ENCODE measurements at regions not wholly inside any gene's neighbourhood (a gene's known extent, or its start where the extent isn't known, plus 50 kb on each side); places are given as distances from the start of the nearest gene placed in this dataset.
A peak's percentile ranks its signal among the peaks of the same experiment; 100 is the strongest.
"Not testable (repeated sequence)": the region's sequence is repeated elsewhere in the genome, so short reads cannot be mapped to it uniquely, and the experiment has no call there.

- DNase-seq (ENCODE audit: low spot score) = peak; percentile 45
Observed at GRCh38 chr5:26388976-26389375, 649.4 kb downstream of the CDH9 start.

DNA sequence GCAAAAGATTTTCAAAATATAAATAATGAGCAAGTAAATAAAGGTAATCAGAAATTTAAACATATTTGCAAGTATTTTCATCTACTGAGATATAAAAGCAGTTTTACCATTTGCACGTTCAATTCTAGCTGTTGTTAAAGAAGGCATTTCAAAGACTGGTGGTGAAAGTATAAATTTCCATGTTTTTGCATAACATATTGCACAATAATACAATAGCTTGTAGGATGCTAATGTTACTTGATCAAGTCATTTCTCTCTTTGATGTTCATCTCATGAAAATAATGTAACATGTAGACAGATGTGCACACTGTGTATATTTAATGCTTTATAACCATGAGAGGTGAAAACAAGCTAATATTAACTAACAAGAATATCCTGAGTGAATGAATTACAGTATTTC lies 651.9 kb downstream of the CDH9 start:
- DNase-seq (ENCODE audit: low spot score) = no peak

GRCh38 chr5:26364624-26365023 lies 673.8 kb downstream of the CDH9 start:
- not testable (repeated sequence) for DNase-seq (ENCODE audit: low spot score)

GRCh38 chr5:26343801-26344325 lies 694.5 kb downstream of the CDH9 start:
- no peak for DNase-seq (ENCODE audit: low spot score)

DNA sequence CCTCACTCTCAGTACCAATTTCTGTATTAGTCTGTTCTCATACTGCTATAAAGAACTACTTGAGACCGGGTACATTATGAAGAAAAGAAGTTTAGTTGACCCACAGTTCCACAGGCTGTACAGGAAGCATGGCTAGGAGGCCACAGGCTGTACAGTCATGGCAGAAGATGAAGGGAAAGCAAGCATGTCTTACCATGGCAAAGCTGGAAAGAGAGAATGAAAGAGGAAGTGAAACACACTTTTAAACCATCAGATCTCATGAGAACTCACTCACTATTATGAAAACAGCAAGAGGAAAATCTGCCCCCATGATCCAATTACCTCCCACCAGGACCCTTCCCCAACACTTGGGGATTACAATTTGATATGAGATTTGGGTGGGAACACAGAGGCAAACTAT lies 698.8 kb downstream of the CDH9 start:
- DNase-seq (ENCODE audit: low spot score) = no peak

- DNase-seq (ENCODE audit: low spot score) = peak; percentile 70
Observed at GRCh38 chr5:26329562-26330189, 708.7 kb downstream of the CDH9 start.

DNA sequence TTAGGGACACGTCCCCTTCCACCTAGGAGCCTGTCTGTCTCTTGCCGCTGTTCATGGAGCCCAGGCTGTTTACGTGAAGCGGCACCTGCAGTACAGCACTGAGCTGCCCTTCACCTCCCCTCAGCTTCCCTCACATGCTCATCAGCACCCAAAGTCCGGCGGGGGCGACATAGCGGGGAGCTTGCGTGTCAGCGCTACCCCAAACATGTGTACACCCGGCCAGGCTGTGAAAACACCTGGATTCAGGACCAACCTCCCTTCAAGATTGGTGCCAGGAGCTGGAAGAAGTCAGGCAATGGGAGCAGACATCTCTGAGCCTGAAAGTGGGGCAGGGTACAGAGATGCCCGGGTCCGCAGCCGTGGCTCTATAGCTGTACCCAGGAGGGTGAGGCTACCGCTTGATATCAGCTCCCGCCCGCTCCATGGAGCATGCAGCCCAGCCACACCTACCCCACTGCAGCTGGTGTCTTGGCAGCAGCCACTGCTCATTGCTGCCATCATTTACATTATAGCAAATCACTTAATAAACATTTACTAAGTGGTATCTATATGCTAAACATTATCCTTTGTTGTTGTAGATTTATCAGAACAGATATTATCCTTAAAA lies 712.1 kb downstream of the CDH9 start:
- no peak for DNase-seq (ENCODE audit: low spot score)

DNA sequence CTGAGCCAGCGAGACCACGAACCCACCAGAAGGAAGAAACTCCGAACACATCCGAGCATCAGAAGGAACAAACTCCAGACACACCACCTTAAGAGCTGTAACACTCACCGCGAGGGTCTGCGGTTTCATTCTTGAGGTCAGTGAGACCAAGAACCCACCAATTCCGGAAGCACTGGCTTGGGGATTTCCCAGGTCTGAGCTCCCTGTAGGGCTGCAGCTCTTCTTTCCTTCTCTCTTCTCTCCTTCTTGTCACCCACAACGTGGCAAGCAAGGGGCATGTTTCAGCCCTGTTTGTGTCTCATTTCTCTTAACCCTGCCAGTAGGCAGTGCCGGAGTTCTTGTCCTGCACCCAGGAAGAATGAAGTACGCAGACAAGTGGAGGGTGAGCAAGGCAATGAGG lies 713.0 kb downstream of the CDH9 start:
- DNase-seq (ENCODE audit: low spot score) = not testable (repeated sequence)

GRCh38 chr5:26324273-26324895 lies 714.0 kb downstream of the CDH9 start:
- DNase-seq (ENCODE audit: low spot score) = not testable (repeated sequence)

DNA sequence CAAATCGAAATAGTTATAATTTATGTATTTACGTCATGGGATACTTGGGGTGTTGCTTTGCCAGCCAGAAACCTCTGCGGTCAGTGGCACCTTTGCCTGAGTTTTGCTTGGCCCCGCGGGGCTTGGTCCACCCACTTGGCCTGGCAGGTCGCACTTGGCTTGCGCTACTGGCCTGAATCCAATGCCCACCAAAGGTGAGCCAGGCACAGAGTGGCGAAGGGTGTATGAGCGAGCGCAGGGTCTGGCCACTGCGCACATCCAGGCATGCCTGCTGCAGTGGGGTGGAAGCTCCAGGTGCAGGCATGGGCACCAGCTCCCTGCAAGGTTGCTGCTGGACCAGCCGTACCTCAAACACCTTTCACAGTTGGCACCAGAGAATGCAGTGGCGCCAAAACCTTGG lies 714.6 kb downstream of the CDH9 start:
- DNase-seq (ENCODE audit: low spot score) = no peak

DNA sequence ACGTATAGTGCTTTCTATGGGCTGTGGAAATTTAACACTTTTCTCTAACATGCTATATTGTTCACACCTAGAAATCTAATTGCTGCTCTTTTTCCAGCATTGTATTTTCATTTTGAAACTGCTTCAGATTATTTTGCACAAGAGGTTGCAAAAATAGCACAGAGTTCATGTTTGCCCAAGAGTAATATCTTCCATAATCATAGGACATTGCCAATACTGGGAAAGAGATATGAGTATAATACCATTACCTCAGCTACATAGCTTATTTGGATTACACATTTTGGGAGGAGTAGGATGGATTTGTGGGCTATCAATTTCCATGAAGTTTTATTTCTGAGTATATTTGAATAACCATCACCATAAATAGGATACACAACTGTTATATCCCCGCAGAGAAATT lies 717.1 kb downstream of the CDH9 start:
- no peak for DNase-seq (ENCODE audit: low spot score)

GRCh38 chr5:26310415-26310814 lies 728.0 kb downstream of the CDH9 start:
- no peak for DNase-seq (ENCODE audit: low spot score)

DNA sequence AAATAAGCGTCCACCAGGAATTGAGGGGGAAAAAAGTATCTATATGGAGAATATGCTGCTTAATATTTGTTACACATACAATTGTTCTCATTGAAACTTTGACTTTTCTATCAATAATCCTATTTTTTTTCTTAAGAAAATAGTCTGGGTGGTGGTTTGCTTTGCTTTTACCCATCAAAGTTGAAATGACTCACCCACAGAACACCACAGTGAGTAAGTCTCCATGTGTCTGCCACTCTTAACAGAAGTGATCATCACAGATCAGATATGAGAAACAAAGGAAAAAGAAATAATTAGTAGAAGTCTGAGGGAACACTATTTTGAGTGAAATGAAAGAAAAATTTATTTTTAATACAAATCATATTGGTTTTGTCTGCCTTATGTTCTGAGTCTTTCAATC lies 742.8 kb downstream of the CDH9 start:
- DNase-seq (ENCODE audit: low spot score) = peak; percentile 51

GRCh38 chr5:26282190-26282589 lies 756.2 kb downstream of the CDH9 start:
- no peak for DNase-seq (ENCODE audit: low spot score)

- DNase-seq (ENCODE audit: low spot score) = no peak
Observed at GRCh38 chr5:26278078-26278477, 760.3 kb downstream of the CDH9 start.

DNA sequence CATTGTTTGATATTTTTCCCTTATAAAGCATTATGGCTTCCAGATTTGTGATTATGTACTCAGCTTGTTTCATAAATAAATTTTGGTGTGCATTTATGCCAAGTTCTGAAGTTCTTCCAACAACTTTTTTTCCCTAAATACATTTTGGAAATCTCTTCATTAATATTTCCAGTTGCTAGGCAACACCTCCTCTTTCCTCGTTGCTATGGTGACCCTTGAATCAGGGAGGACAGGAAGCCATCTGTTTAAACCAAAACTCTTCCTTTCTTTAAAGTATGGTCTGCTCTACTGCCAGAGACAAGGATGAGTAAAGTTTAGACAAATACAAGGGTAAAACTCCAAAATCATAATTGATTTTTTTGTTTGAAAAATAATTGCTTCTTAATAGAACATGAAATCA lies 779.3 kb downstream of the CDH9 start:
- DNase-seq (ENCODE audit: low spot score) = no peak

- no peak for DNase-seq (ENCODE audit: low spot score)
Observed at GRCh38 chr5:26245321-26245720, 793.1 kb downstream of the CDH9 start.

DNA sequence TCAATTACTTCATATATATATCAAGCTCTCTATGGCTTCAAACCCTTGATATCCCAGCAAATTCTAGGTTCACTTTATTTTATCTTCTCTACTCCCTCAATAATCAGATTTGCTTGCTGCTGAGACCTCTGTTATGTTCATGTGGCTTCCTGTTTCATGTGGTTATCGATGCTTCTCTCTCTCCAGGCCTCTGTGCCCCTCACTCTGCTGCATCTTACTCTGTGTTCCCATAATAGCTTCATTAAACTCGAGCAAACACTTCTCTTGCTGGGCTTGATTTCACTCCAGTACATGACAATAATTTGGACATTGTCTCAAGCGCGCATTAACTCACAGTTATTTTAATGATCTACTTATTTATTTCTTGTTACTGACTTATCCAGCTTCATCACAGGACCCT lies 798.8 kb downstream of the CDH9 start:
- DNase-seq (ENCODE audit: low spot score) = no peak

DNA sequence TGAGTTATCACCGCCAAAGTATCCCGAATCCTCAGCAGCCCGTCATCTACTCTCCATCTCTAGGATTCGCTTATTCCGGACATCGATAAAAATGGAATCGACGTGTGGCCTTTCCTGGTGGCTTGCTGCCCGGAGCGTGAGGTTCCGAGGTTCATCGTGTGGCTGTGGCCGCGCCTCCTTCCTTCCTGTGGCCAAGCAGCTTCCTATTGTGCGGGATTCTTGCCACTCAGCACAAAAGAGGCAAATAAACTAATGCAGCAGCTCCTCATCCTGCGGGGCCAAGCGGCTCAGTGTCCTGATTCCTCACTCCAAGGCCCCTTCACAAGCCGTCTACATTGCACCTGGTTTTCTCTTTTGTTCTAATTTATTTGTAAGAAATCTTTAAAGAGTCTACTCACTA lies 800.9 kb downstream of the CDH9 start:
- no peak for DNase-seq (ENCODE audit: low spot score)

DNA sequence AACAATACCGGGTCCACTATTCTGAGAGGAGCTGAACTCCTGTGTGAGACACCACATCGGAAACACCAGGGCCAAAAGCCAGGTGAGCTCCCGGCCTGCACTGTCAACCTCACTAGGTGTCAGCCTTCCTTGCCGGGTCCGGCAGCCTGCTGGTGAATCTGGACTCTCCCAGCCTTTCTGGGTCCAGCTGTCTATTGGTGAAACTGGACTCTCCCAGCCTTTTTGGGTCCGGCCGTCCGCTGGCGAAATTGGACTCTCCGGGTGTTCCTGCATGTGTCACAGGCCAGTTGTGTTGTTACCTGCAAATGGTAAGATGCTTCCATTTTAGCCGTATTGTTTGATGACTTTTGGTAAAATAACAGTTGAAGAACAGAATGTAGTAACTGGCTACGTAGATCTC lies 801.5 kb downstream of the CDH9 start:
- no peak for DNase-seq (ENCODE audit: low spot score)

GRCh38 chr5:26232706-26233105 lies 805.7 kb downstream of the CDH9 start:
- no peak for DNase-seq (ENCODE audit: low spot score)

- DNase-seq (ENCODE audit: low spot score) = no peak
Observed at GRCh38 chr5:26231316-26231715, 807.1 kb downstream of the CDH9 start.

DNA sequence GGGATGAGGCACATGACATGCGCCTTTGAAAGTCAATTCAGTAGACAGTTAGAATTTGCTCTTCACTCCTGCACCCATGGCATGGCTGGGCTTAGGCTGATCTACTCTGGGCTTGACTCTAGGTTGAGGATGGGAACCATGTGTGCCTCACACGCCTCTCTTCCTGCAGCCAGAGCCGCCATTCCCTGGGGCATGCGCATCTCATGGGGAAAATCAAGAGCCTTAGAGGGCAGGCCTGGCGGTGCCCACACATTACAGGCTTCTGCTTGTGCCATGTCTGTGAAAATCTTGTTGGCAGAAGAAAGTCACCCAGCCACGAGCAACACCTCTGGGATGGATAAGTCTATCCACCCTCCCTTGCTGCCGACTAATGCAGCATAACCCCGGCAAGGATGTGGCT lies 808.5 kb downstream of the CDH9 start:
- no peak for DNase-seq (ENCODE audit: low spot score)

DNA sequence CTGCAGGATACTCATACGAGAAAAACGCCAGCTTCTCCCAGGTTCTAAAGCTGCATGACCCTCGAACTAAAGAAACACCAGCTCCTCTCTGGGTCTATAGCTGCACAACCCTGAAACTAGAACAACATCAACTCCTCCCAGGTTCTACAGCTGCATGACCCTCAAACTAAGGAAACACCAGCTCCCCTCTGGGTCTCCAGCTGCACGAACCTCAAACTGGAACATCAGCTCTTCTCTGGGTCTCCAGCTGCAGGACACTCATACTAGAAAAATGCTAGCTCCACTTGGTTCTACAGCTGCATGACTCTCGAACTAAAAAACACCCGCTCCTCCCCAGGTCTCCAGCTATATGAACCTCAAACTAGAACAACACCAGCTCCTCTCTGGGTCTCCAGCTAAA lies 811.1 kb downstream of the CDH9 start:
- DNase-seq (ENCODE audit: low spot score) = no peak

Measured in RKO (cell line).